Lower lobe of right lung (tissue), 2 donors: ENCODE measurements at regions not wholly inside any gene's neighbourhood (a gene's known extent, or its start where the extent isn't known, plus 50 kb on each side); places are given as distances from the start of the nearest gene placed in this dataset.
"Not testable (repeated sequence)": the region's sequence is repeated elsewhere in the genome, so short reads cannot be mapped to it uniquely, and the experiment has no call there.

ENCODE experiments used
- ATAC-seq, 2 donors: fragments of 200-7000 bp; cut with Tn5 transposase; one replicate each; pipeline ENCODE4 v1.9.1; 2020 to 2022; ENCODE audit warnings: mild to moderate bottlenecking in 2 of 2, moderate library complexity in 2 of 2
- DNase-seq: peaks from one replicate; pipeline ENCODE4 v3.0.0-alpha.2; 2020
- H3K27ac ChIP-seq: fragments of 200-600 bp; one replicate; pipeline ENCODE4 v1.8.0; 2022
- H3K27me3 ChIP-seq: fragments of 200-600 bp; one replicate; pipeline ENCODE4 v1.8.0; 2022; ENCODE audit warnings: low read depth
- H3K36me3 ChIP-seq: fragments of 200-600 bp; one replicate; pipeline ENCODE4 v1.8.0; 2022; ENCODE audit warnings: mild to moderate bottlenecking
- H3K4me1 ChIP-seq: fragments of 200-600 bp; one replicate; pipeline ENCODE4 v1.8.0; 2022
- H3K4me3 ChIP-seq: fragments of 200-600 bp; one replicate; pipeline ENCODE4 v1.8.0; 2022; ENCODE audit warnings: mild to moderate bottlenecking
- H3K9me3 ChIP-seq: fragments of 200-600 bp; one replicate; pipeline ENCODE4 v1.8.0; 2022
- intact Hi-C: fragments of 100-400 bp; cut with DNase I; formaldehyde crosslinking; loops from one replicate; pipeline ENCODE4 v1.11.0; 2022
- TF ChIP-seq, protein P1 (sequence below): fragments of 200-600 bp; IDR thresholded peaks from one replicate; pipeline ENCODE4 v1.8.0; 2022; ENCODE audit warnings: antibody characterized with exemption, mild to moderate bottlenecking
- donor health status: DM: no; HTN: yes; CAD: no; lungs with severe emphysema.

DNA sequence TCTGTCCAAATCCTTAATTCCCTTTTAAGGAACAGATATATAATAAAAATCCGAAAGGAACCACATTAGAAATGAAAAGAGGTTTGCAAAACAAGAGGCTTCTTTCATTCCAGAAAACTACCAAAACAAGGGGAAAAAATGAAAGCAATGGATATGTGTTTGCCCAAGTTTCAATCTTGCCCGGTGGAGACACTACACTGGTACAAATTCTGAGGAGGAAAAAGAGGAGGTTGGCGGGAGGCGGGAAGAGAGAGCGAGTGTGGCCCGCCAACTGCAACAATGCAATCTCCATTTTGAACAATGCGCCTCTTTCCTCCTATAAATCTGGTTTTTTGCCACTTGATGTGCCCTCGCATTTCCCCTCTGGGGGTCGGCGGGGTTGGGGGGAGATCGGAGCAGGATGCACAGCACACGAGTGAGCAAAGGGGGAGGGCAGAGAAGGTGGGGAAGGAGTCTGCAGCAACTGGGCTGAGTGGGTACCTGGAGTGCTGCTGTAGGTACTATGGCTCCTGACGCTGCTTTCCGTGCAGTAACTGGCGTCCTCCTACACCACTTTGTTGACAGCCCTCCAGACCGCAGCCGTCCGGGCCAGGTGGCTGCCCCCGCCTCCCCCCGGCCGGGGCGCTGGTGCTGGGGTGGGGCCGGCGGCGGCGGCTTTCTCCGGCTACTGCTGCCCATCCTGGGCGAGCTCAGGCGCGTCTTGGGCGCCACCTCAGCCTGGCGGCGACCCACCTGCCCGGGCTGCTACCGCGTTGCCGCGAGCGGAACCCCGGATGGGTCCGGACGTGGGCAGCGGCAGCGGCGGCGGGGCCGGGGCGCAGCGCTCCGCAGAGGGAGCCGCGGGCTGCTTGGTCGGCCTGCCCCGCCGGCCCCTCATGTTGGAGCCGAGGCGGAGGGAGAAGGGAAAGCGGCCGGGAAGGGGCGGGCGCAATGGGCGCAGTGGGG lies 93.8 kb upstream of the PLEKHM1 start:
- H3K36me3 ChIP-seq: peaks cover 4% of the 10 kb centered on the region
- H3K27me3 ChIP-seq: no peaks in the 10 kb centered on the region
- ATAC-seq (peak; percentile 74 to 82), DNase-seq (peak; percentile 73)
- peaks cover 30% of the 10 kb centered on the region for H3K4me1 ChIP-seq
- peak overlapping the region; percentile 91 for H3K27ac ChIP-seq
- H3K9me3 ChIP-seq: no peaks in the 10 kb centered on the region
- TF ChIP-seq, protein P1, sequence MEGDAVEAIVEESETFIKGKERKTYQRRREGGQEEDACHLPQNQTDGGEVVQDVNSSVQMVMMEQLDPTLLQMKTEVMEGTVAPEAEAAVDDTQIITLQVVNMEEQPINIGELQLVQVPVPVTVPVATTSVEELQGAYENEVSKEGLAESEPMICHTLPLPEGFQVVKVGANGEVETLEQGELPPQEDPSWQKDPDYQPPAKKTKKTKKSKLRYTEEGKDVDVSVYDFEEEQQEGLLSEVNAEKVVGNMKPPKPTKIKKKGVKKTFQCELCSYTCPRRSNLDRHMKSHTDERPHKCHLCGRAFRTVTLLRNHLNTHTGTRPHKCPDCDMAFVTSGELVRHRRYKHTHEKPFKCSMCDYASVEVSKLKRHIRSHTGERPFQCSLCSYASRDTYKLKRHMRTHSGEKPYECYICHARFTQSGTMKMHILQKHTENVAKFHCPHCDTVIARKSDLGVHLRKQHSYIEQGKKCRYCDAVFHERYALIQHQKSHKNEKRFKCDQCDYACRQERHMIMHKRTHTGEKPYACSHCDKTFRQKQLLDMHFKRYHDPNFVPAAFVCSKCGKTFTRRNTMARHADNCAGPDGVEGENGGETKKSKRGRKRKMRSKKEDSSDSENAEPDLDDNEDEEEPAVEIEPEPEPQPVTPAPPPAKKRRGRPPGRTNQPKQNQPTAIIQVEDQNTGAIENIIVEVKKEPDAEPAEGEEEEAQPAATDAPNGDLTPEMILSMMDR: no peak
- intact Hi-C loops: no loop called here
- peak overlapping the region; percentile 79 for H3K4me3 ChIP-seq

GRCh38 chr17:45585037-45585733 lies 94.7 kb upstream of the PLEKHM1 start:
- Histone ChIP-seq H3K27ac (peak overlapping the region; percentile 91), H3K4me1 (peaks cover 30% of the 10 kb centered on the region), H3K4me3 (peak overlapping the region; percentile 79)
- H3K9me3 ChIP-seq, H3K36me3 ChIP-seq, H3K27me3 ChIP-seq, intact Hi-C loops: not testable (repeated sequence)
- TF ChIP-seq, protein P1: peak; percentile 14
- ATAC-seq: peak; percentile 88 to 91
- peak; percentile 93 for DNase-seq

GRCh38 chr17:45585794-45586650 lies 95.5 kb upstream of the PLEKHM1 start:
- TF ChIP-seq, protein P1: peak; percentile 37
- Histone ChIP-seq H3K4me3 (peak overlapping the region; percentile 79), H3K27ac (peak overlapping the region; percentile 91), H3K4me1 (peaks cover 30% of the 10 kb centered on the region)
- DNase-seq (peak; percentile 73), ATAC-seq (peak; percentile 29 to 89)
- H3K27me3 ChIP-seq, intact Hi-C loops, H3K9me3 ChIP-seq, H3K36me3 ChIP-seq: not testable (repeated sequence)

DNA sequence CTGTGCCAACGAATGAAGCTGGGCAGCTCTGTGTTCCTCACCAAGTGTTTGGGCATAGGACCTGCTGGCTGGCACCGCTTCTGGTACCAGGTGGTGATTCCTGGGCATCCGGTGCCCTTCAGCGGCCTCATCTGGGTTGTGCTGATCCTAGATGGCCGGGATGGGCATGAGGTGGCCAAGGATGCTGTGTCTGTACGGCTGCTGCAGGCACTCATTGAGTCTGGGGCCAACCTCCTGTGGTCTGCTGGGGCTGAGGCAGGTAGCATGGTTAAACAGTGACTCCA lies 96.1 kb upstream of the PLEKHM1 start:
- H3K9me3 ChIP-seq, H3K36me3 ChIP-seq, ATAC-seq, H3K27me3 ChIP-seq, DNase-seq, H3K27ac ChIP-seq, intact Hi-C loops: not testable (repeated sequence)
- peak overlapping the region; percentile 79 for H3K4me3 ChIP-seq
- peaks cover 30% of the 10 kb centered on the region for H3K4me1 ChIP-seq

GRCh38 chr17:45592433-45592923 lies 102.0 kb upstream of the PLEKHM1 start:
- H3K4me3 ChIP-seq, H3K27me3 ChIP-seq, H3K4me1 ChIP-seq, H3K27ac ChIP-seq, intact Hi-C loops, H3K36me3 ChIP-seq, H3K9me3 ChIP-seq: not testable (repeated sequence)
- DNase-seq (peak; percentile 88), ATAC-seq (peak; percentile 81 to 92)
- TF ChIP-seq, protein P1: peak; percentile 83

- H3K4me1 ChIP-seq, H3K4me3 ChIP-seq, H3K27ac ChIP-seq, H3K27me3 ChIP-seq, DNase-seq, intact Hi-C loops, ATAC-seq, H3K9me3 ChIP-seq, H3K36me3 ChIP-seq: not testable (repeated sequence)
These were observed 105.8 kb upstream of the PLEKHM1 start for GRCh38 chr17:45596347-45596746.

DNA sequence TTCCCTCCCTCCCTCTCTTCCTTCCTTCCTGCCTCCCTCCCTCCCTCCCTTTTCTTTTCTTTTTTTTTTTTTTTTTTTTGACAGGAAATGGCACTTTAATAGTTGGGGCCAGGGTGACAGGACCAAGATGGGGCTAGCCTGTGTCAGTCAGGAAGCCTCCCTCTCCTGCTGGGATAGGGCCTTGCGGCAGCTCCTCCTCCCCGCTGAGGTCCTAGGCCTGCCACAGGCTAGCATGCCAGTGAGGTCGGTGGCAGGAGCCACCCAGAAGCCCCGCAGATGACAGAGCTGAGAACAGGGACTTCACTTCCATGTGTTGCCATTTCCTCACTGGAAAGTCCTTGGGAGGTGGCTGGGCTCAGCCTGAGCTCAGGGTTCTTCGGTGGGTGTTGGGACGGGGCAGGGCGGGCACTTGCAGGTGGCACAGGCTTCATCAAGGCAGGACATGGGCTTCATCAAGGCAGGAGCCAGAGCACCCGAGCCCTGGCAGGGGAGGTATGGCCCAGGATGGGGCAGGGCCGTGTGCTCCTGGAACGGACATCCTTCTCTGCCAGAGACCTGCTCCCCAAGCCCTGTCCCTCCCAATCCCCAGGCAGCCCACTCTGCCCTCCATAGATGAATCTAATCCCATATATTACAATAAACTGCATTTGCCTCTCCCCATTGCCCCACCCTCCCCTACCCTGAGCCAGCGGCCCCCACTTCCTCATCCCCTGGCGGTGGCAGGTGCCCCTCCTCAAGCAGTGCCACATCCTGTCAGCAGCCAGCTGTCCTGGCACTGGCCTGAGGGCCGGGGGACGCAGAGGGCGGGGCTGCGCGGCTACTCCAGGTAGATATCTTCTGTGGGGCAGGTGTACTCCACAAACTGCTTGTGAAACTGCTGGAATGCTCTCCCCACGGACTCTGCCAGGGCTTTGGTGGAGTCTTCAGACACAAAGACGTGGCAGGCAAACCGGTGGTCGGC lies 109.8 kb upstream of the PLEKHM1 start:
- H3K4me1 ChIP-seq, H3K36me3 ChIP-seq, H3K9me3 ChIP-seq, H3K4me3 ChIP-seq, DNase-seq, intact Hi-C loops, H3K27me3 ChIP-seq, H3K27ac ChIP-seq: not testable (repeated sequence)
- peak; percentile 15 to 60 for ATAC-seq

- H3K27ac ChIP-seq, H3K4me3 ChIP-seq, DNase-seq, H3K9me3 ChIP-seq, H3K36me3 ChIP-seq, H3K4me1 ChIP-seq, H3K27me3 ChIP-seq, intact Hi-C loops: not testable (repeated sequence)
- peak in 1 of 2 donors; percentile 34 for ATAC-seq
These were observed 110.5 kb upstream of the PLEKHM1 start for GRCh38 chr17:45601013-45601412.
